ENCODE measurements at regions not wholly inside any gene's neighbourhood (a gene's known extent, or its start where the extent isn't known, plus 50 kb on each side); places are given as distances from the start of the nearest gene placed in this dataset.
"Not testable (repeated sequence)": the region's sequence is repeated elsewhere in the genome, so short reads cannot be mapped to it uniquely, and the experiment has no call there.

DNA sequence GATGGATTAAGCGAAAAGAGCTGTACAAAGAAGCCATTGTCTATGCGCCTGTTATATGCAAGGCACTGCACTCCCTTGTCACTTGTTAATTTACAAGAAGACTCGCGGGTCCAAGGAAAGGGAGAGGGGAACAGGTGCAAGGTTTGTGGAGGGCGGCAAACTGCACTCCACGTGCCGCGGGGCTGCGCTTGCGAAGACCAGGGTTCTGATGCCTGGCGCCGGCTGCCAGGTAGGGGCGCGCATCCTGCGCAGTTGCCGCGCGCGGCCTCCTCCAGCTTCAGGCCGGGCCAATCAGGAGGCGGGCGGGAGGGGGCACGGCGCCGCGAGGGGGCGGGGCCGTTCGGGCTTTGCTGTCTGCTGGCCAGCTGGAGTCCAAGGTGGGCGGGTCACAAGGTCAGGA lies 140.6 kb upstream of the PALS2 start:
- Histone ChIP-seq H3K27ac (no peak overlapping the region), H3K9me3 (no peaks in the 10 kb centered on the region), H3K4me1 (no peaks in the 10 kb centered on the region), H3K4me3 (no peak overlapping the region), H3K36me3 (no peaks in the 10 kb centered on the region), H3K27me3 (no peaks in the 10 kb centered on the region)
- intact Hi-C loops (cut with DNase I): no loop called here
- no peak for TF ChIP-seq POLR2A (IDR thresholded peaks at IDR 0.05)
- TF ChIP-seq, protein P1, sequence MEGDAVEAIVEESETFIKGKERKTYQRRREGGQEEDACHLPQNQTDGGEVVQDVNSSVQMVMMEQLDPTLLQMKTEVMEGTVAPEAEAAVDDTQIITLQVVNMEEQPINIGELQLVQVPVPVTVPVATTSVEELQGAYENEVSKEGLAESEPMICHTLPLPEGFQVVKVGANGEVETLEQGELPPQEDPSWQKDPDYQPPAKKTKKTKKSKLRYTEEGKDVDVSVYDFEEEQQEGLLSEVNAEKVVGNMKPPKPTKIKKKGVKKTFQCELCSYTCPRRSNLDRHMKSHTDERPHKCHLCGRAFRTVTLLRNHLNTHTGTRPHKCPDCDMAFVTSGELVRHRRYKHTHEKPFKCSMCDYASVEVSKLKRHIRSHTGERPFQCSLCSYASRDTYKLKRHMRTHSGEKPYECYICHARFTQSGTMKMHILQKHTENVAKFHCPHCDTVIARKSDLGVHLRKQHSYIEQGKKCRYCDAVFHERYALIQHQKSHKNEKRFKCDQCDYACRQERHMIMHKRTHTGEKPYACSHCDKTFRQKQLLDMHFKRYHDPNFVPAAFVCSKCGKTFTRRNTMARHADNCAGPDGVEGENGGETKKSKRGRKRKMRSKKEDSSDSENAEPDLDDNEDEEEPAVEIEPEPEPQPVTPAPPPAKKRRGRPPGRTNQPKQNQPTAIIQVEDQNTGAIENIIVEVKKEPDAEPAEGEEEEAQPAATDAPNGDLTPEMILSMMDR (IDR thresholded peaks at IDR 0.05): no peak
- ATAC-seq: no peak
- WGBS (ENCODE audit: insufficient coverage, low coverage, low lambda C conversion rate, missing lambda C conversion rate): 88% methylated on average over 15 of the region's 30 CpGs
- DNase-seq: no peak

DNA sequence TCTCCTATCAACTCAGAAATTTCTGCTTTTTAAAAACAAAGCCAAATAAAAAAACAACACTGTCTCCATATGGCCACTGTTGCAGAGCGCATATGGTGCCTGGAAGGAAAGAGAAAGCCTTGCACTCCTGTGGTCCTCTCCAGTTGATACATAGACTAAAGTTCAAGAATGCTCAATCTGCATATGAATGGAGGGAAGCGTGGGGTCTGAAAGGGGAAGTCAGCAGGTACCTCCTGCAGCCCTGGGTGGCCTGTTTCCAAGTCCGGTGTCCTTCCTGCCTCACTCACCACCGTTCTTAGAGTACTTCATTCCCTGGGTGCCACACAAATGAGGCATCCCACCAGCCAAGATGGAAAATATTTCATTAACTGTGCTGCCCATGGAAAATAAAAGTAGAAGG lies 138.3 kb upstream of the PALS2 start:
- no peak for ATAC-seq
- WGBS (ENCODE audit: insufficient coverage, low coverage, low lambda C conversion rate, missing lambda C conversion rate): 48% methylated on average over 4 of the region's 4 CpGs

DNA sequence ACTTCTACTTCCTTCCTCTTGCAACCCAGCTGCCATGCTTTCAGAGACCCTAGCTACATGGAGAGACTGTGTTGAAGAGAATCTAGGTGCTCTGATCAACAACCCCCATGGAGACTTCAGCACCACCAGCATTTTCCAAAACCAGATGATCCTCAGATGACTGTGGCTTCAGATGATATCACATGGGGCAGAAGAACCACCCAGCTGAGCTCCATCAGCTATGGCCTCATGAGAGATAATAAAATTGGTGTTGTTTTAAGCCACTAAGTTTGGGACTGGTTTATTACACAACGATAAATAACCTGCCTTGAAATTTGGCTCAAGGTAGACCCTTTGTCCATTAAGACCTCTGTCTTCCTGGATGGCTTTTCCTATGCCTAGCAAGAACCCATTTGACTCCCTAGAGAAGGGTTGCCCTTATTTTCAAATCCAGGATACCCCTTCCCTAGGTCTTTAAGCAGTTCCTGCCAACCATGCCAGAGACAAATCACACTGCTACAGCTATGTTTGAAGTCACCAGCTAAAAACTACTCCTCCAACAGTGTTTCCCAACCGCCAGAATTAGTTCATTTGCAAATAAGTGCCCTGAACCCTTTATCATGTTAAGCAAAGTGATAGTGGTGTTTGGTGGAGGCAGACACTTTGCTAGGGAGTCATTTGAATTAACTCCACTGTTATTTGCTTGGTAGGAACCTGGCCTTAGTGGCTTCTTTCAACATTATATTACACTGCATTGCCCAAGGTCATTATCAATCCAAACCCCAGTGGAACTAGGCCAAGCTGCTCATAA lies 136.9 kb upstream of the PALS2 start:
- WGBS (ENCODE audit: insufficient coverage, low coverage, low lambda C conversion rate, missing lambda C conversion rate): 61% methylated on average over 2 of the region's 2 CpGs
- ATAC-seq: peak; percentile 10 to 73 (median 55)
- TF ChIP-seq POLR2A (IDR thresholded peaks at IDR 0.05): no peak
- TF ChIP-seq, protein P1 (IDR thresholded peaks at IDR 0.05): no peak

More for the DNA sequence above, 138.3 kb upstream of the PALS2 start:
- Histone ChIP-seq H3K4me1 (no peaks in the 10 kb centered on the region), H3K27me3 (no peaks in the 10 kb centered on the region), H3K4me3 (no peak overlapping the region), H3K9me3 (no peaks in the 10 kb centered on the region), H3K27ac (no peak overlapping the region), H3K36me3 (no peaks in the 10 kb centered on the region)
- no peak for DNase-seq
- intact Hi-C loops (cut with DNase I): no loop called here
- TF ChIP-seq POLR2A (IDR thresholded peaks at IDR 0.05): no peak

DNA sequence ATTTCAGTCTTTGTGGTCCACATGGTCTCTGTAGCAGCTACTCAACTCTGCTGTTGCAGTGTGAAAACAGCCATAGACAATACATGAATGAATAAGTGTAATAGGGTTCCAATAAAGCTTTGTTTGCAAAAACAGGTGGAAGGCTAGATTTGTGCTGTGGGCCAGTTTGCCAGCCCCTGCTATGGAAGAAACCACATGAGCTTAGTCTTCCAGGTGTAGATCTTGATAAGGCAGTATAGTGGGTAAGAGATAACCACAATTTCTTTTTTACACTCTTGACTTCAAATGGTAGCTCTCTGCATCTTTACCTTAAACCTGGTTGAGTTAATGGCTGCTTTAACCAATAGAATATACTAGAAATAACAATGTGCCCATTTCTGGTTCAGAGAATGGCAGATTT lies 135.0 kb upstream of the PALS2 start:
- ATAC-seq (no peak), DNase-seq (no peak)
- no peak overlapping the region for H3K4me3 ChIP-seq
- no peaks in the 10 kb centered on the region for H3K9me3 ChIP-seq
- H3K4me1 ChIP-seq: no peaks in the 10 kb centered on the region
- TF ChIP-seq, protein P1 (IDR thresholded peaks at IDR 0.05): no peak
- TF ChIP-seq POLR2A (IDR thresholded peaks at IDR 0.05): no peak
- no peaks in the 10 kb centered on the region for H3K36me3 ChIP-seq
- H3K27ac ChIP-seq: no peak overlapping the region
- H3K27me3 ChIP-seq: no peaks in the 10 kb centered on the region
- intact Hi-C loops (cut with DNase I): no loop called here

More for the DNA sequence above, 136.9 kb upstream of the PALS2 start:
- Histone ChIP-seq H3K4me1 (no peaks in the 10 kb centered on the region), H3K36me3 (no peaks in the 10 kb centered on the region), H3K27ac (no peak overlapping the region), H3K27me3 (no peaks in the 10 kb centered on the region), H3K4me3 (no peak overlapping the region), H3K9me3 (no peaks in the 10 kb centered on the region)
- DNase-seq: no peak
- intact Hi-C loops (cut with DNase I): no loop called here

DNA sequence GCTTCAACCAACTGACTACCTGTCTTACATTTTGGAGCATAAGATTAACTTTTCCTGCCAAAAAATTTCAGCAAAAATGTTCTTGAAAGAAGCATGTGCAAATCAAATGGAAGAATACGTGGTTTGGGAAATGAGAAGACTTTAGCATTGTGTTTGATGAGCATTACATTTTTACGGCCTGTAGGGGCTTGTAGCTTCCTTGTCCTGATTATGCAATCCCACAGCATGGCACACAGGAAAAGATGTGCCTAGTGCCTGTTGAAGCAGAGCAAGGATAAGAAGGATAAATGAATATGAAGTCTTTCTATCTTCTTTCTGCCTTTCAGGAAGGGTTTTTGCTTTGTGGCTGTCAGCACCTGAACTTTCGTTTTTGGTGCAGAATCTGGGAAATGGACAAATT lies 134.1 kb upstream of the PALS2 start:
- intact Hi-C loops (cut with DNase I): not testable (repeated sequence)

More for the DNA sequence above, 134.1 kb upstream of the PALS2 start:
- ATAC-seq, H3K9me3 ChIP-seq, H3K4me3 ChIP-seq, H3K27ac ChIP-seq, H3K27me3 ChIP-seq, DNase-seq, H3K4me1 ChIP-seq, H3K36me3 ChIP-seq: not testable (repeated sequence)
- 56% methylated on average over 3 of the region's 3 CpGs for WGBS (ENCODE audit: insufficient coverage, low coverage, low lambda C conversion rate, missing lambda C conversion rate)

Data from right lobe of liver (tissue), 6 donors.